GM12878 (cell line): ENCODE measurements at regions not wholly inside any gene's neighbourhood (a gene's known extent, or its start where the extent isn't known, plus 50 kb on each side); places are given as distances from the start of the nearest gene placed in this dataset.

Experiments
- ATAC-seq: fragments of 200-7000 bp; cut with Tn5 transposase; 3 replicates; pipeline ENCODE4 v1.9.1; 2020; ENCODE audit warnings: mild to moderate bottlenecking, moderate library complexity
- BruUV-seq: library from RNA; stranded (reverse); fragments of 400-500 nt; replicated peaks from 2 replicates; lab custom pipeline; 2021; lab: Mats Ljungman, UMichigan
- CTCF ChIA-PET: fragments of 300-600 bp; sonication (Branson Sonifier 250); formaldehyde crosslinking; extraction: SDS; loops from one replicate; lab custom pipeline; 2021; ENCODE audit warnings: inconsistent platforms; lab: Yijun Ruan, JAX
- POLR2A ChIA-PET: fragments of 350-600 bp; formaldehyde crosslinking; extraction: SDS; loops from one replicate; lab custom pipeline; 2021; ENCODE audit warnings: inconsistent platforms; lab: Charles Lee
- RAD21 ChIA-PET: fragments of 300-600 bp; sonication (Branson Sonifier 250); formaldehyde crosslinking; loops from one replicate; lab custom pipeline; 2023; ENCODE audit warnings: antibody characterized with exemption; ENCODE audit not compliant: unreplicated experiment; lab: Charles Lee
- SMC1A ChIA-PET: fragments of 300-600 bp; sonication (Branson Sonifier 250); formaldehyde crosslinking; loops from one replicate; lab custom pipeline; 2023; ENCODE audit not compliant: unreplicated experiment, uncharacterized antibody; lab: Charles Lee
- DNase-seq: peaks from one replicate; pipeline ENCODE4 v3.0.0-alpha.2; 2011; ENCODE audit warnings: low read depth, low spot score
- FAIRE-seq: peaks from 3 replicates; lab custom pipeline; 2011; peaks lifted over from hg19 to GRCh38; lab: Jason Lieb, UNC
- H2AFZ ChIP-seq: 2 replicates; pipeline ENCODE4 v1.6.0; 2011; ENCODE audit warnings: low read depth, low read length, control low read depth; ENCODE audit not compliant: control insufficient read depth
- H3K27ac ChIP-seq: 2 replicates; pipeline ENCODE4 v1.5.1; 2011; ENCODE audit warnings: control low read depth; ENCODE audit not compliant: control insufficient read depth, insufficient read depth
- H3K27me3 ChIP-seq, 2 experiments: replicated peaks in 1 of 2; 2 replicates each; pipeline versions ENCODE4 v1.6.0 to v1.6.1; 2011; ENCODE audit warnings: low read length in 1 of 2; ENCODE audit not compliant: control insufficient read depth in 2 of 2, insufficient read depth in 2 of 2
- H3K36me3 ChIP-seq, 2 experiments: 2 replicates each; pipeline ENCODE4 v1.5.1; 2011; ENCODE audit warnings: low read length in 1 of 2; ENCODE audit not compliant: control insufficient read depth in 2 of 2, insufficient read depth in 2 of 2
- H3K4me1 ChIP-seq: 2 replicates; pipeline ENCODE4 v1.6.1; 2011; ENCODE audit warnings: mild to moderate bottlenecking, low read length, moderate library complexity, mixed read lengths; ENCODE audit not compliant: control insufficient read depth, insufficient read depth
- H3K4me2 ChIP-seq: 2 replicates; pipeline ENCODE4 v1.6.0; 2011; ENCODE audit warnings: control low read depth; ENCODE audit not compliant: control insufficient read depth, insufficient read depth
- H3K4me3 ChIP-seq: fragments of 200-600 bp; sonication (generic); 2 replicates; pipeline ENCODE4 v1.5.1; 2016
- H3K79me2 ChIP-seq: 2 replicates; pipeline ENCODE4 v1.6.0; 2011; ENCODE audit warnings: low read length; ENCODE audit not compliant: control insufficient read depth, insufficient read depth
- H3K9ac ChIP-seq: 2 replicates; pipeline ENCODE4 v1.8.0; 2011; ENCODE audit warnings: low read length, control low read depth, mixed read lengths; ENCODE audit not compliant: control insufficient read depth, insufficient read depth
- H3K9me3 ChIP-seq: replicated peaks from 3 replicates; pipeline ENCODE4 v1.5.1; 2011; ENCODE audit warnings: mild to moderate bottlenecking, low read length; ENCODE audit not compliant: control insufficient read depth, insufficient read depth
- H4K20me1 ChIP-seq: 2 replicates; pipeline ENCODE4 v1.6.0; 2011; ENCODE audit not compliant: control insufficient read depth, insufficient read depth
- BMI1 ChIP-seq: fragments of 450-650 bp; IDR thresholded peaks from 2 replicates; pipeline ENCODE4 v1.6.1; 2016; ENCODE audit warnings: mild to moderate bottlenecking, moderate library complexity, borderline replicate concordance
- BRCA1 ChIP-seq: IDR thresholded peaks from 2 replicates; pipeline ENCODE4 v1.6.1; 2011; ENCODE audit warnings: low read depth, low read length, improper control_type of control experiment
- EP300 ChIP-seq, 2 experiments: fragments of 150-350 bp in 1 of 2; IDR thresholded peaks; 2 replicates each; pipeline ENCODE4 v1.6.1; 2011 to 2012; ENCODE audit warnings: low read depth in 2 of 2, low read length in 2 of 2, borderline replicate concordance in 1 of 2, improper control_type of control experiment in 1 of 2, inconsistent platforms in 1 of 2; ENCODE audit not compliant: control insufficient read depth in 1 of 2
- HDAC2 ChIP-seq: fragments of 200-600 bp; sonication (generic); IDR thresholded peaks from 2 replicates; pipeline ENCODE4 v1.6.1; 2017
- MEF2B ChIP-seq: fragments of 450-650 bp; IDR thresholded peaks from 2 replicates; pipeline ENCODE4 v1.6.1; 2018; ENCODE audit warnings: mild to moderate bottlenecking, moderate library complexity; ENCODE audit not compliant: partially characterized antibody, poor library complexity, severe bottlenecking
- RAD21 ChIP-seq: IDR thresholded peaks from 2 replicates; pipeline ENCODE4 v1.6.1; 2011; ENCODE audit warnings: mild to moderate bottlenecking, low read depth, low read length, moderate library complexity; ENCODE audit not compliant: insufficient read depth
- SP1 ChIP-seq: IDR thresholded peaks from one replicate; pipeline ENCODE4 v1.6.1; 2011; ENCODE audit warnings: low read depth, low read length
- TARDBP ChIP-seq: IDR thresholded peaks from 2 replicates; pipeline ENCODE4 v1.6.1; 2016; ENCODE audit warnings: borderline replicate concordance
- WRNIP1 ChIP-seq: IDR thresholded peaks from 2 replicates; pipeline ENCODE4 v1.6.1; 2011; ENCODE audit warnings: low read depth, low read length, improper control_type of control experiment, borderline replicate concordance
- YBX1 ChIP-seq: fragments of 450-650 bp; IDR thresholded peaks from 2 replicates; pipeline ENCODE4 v1.6.1; 2016; ENCODE audit warnings: antibody characterized with exemption
- ZNF384 ChIP-seq: IDR thresholded peaks from 2 replicates; pipeline ENCODE4 v1.6.1; 2012; ENCODE audit warnings: low read depth, mild to moderate bottlenecking, low read length, improper control_type of control experiment, borderline replicate concordance
- WGBS: methylation state at CpG from one replicate; pipeline ENCODE4 v1.1.6; 2016; ENCODE audit warnings: low lambda C conversion rate; ENCODE audit not compliant: insufficient replicate concordance, insufficient coverage; ENCODE audit errors: missing lambda C conversion rate; 5-methylcytosine and 5-hydroxymethylcytosine counted together
- in situ Hi-C: fragments of 300-500 bp; cut with MboI; formaldehyde crosslinking; loops from 9 replicates; pipeline ENCODE4 v1.14.3; 2018; ENCODE audit warnings: mixed read lengths
- intact Hi-C: fragments of 100-400 bp; cut with micrococcal nuclease; formaldehyde crosslinking; loops from one replicate; pipeline ENCODE4 v1.14.2; 2022; ENCODE audit not compliant: unreplicated experiment
- TF ChIP-seq, protein P1 (sequence below): fragments of 450-650 bp; IDR thresholded peaks from 2 replicates; pipeline ENCODE4 v1.6.1; 2017; ENCODE audit warnings: mild to moderate bottlenecking, moderate library complexity
- TF ChIP-seq, protein P2 (sequence below): fragments of 450-650 bp; IDR thresholded peaks from 2 replicates; pipeline ENCODE4 v1.6.1; 2017; ENCODE audit warnings: low read depth, mild to moderate bottlenecking, moderate library complexity

GRCh38 chr3:124227150-124227630 lies 235.3 kb upstream of the ROPN1 start:
- H3K4me3 ChIP-seq, result no peak overlapping the region
- 3% methylated on average over 1 of the region's 1 CpG for whole genome bisulfite sequencing
- H4K20me1 ChIP-seq, result no peaks in the 10 kb centered on the region
- peaks cover 0 to 5% of the 10 kb centered on the region in 2 experiments; a peak in 1 of 4 replicates for H3K27me3 ChIP-seq
- intact Hi-C loops (no loop called here), in situ Hi-C loops (no loop called here)
- FAIRE-seq (no peak), DNase-seq (no peak), ATAC-seq (no peak)
- no peaks in the 10 kb centered on the region for H3K9me3 ChIP-seq
- H3K27ac ChIP-seq, result no peak overlapping the region
- TF ChIP-seq WRNIP1 (no peak), HDAC2 (no peak), MEF2B (no peak), RAD21 (no peak), SP1 (no peak), ZNF384 (no peak), TARDBP (no peak), BRCA1 (no peak), EP300 (IDR thresholded peaks at IDR 0.05; ENCODE audit: borderline replicate concordance in 1 of 2, control insufficient read depth in 1 of 2, low read depth in 2 of 2, low read length in 2 of 2) (no peak), YBX1 (no peak), BMI1 (no peak)
- TF ChIP-seq, protein P1, sequence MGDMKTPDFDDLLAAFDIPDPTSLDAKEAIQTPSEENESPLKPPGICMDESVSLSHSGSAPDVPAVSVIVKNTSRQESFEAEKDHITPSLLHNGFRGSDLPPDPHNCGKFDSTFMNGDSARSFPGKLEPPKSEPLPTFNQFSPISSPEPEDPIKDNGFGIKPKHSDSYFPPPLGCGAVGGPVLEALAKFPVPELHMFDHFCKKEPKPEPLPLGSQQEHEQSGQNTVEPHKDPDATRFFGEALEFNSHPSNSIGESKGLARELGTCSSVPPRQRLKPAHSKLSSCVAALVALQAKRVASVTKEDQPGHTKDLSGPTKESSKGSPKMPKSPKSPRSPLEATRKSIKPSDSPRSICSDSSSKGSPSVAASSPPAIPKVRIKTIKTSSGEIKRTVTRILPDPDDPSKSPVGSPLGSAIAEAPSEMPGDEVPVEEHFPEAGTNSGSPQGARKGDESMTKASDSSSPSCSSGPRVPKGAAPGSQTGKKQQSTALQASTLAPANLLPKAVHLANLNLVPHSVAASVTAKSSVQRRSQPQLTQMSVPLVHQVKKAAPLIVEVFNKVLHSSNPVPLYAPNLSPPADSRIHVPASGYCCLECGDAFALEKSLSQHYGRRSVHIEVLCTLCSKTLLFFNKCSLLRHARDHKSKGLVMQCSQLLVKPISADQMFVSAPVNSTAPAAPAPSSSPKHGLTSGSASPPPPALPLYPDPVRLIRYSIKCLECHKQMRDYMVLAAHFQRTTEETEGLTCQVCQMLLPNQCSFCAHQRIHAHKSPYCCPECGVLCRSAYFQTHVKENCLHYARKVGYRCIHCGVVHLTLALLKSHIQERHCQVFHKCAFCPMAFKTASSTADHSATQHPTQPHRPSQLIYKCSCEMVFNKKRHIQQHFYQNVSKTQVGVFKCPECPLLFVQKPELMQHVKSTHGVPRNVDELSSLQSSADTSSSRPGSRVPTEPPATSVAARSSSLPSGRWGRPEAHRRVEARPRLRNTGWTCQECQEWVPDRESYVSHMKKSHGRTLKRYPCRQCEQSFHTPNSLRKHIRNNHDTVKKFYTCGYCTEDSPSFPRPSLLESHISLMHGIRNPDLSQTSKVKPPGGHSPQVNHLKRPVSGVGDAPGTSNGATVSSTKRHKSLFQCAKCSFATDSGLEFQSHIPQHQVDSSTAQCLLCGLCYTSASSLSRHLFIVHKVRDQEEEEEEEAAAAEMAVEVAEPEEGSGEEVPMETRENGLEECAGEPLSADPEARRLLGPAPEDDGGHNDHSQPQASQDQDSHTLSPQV, result no peak
- TF ChIP-seq, protein P2, sequence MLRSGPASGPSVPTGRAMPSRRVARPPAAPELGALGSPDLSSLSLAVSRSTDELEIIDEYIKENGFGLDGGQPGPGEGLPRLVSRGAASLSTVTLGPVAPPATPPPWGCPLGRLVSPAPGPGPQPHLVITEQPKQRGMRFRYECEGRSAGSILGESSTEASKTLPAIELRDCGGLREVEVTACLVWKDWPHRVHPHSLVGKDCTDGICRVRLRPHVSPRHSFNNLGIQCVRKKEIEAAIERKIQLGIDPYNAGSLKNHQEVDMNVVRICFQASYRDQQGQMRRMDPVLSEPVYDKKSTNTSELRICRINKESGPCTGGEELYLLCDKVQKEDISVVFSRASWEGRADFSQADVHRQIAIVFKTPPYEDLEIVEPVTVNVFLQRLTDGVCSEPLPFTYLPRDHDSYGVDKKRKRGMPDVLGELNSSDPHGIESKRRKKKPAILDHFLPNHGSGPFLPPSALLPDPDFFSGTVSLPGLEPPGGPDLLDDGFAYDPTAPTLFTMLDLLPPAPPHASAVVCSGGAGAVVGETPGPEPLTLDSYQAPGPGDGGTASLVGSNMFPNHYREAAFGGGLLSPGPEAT, result no peak
- ChIA-PET SMC1A (no interaction called here), CTCF (no interaction called here), RAD21 (no interaction called here), POLR2A (no interaction called here)
- H3K79me2 ChIP-seq, result no peaks in the 10 kb centered on the region
- H3K4me2 ChIP-seq, result no peak overlapping the region
- H3K36me3 ChIP-seq, result no peaks in the 10 kb centered on the region
- H3K4me1 ChIP-seq, result no peaks in the 10 kb centered on the region
- no peak overlapping the region for H2AFZ ChIP-seq
- BruUV-seq, result no TSS peak
- no peak overlapping the region for H3K9ac ChIP-seq
